Mammary epithelial cell (primary cell): ENCODE measurements at regions not wholly inside any gene's neighbourhood (a gene's known extent, or its start where the extent isn't known, plus 50 kb on each side); places are given as distances from the start of the nearest gene placed in this dataset.

Experiments used
- CTCF ChIP-seq, 2 donors: IDR thresholded peaks in 1 of 2; conservative IDR thresholded peaks in 1 of 2; 2 replicates each; pipeline ENCODE4 v1.5.1; 2011 to 2012; ENCODE audit warnings: inconsistent platforms in 2 of 2, low read length in 2 of 2, mild to moderate bottlenecking in 2 of 2, control low read depth in 1 of 2, low read depth in 1 of 2; ENCODE audit not compliant: insufficient read depth in 1 of 2; ENCODE audit errors: extremely low read depth in 1 of 2
- EZH2 ChIP-seq: IDR thresholded peaks from 2 replicates; pipeline ENCODE4 v1.6.1; 2012; ENCODE audit warnings: low read length, inconsistent platforms, borderline replicate concordance

GRCh38 chr5:12911156-12911555 is 1006.9 kb upstream of the CTNND2 start:
- no peak for TF ChIP-seq CTCF (conservative IDR thresholded peaks at IDR 0.05 in 1 of 2, IDR thresholded peaks at IDR 0.05 in 1 of 2; ENCODE audit: extremely low read depth in 1 of 2, insufficient read depth in 1 of 2, low read depth in 1 of 2, low read length in 2 of 2)
- TF ChIP-seq EZH2, result no peak
